PC-9 (cell line): ENCODE measurements at regions not wholly inside any gene's neighbourhood (a gene's known extent, or its start where the extent isn't known, plus 50 kb on each side); places are given as distances from the start of the nearest gene placed in this dataset.

Source experiments
- BruUV-seq: library from RNA; stranded (reverse); fragments of 400-500 nt; replicated peaks from 2 replicates; lab custom pipeline; 2021; lab: Mats Ljungman, UMichigan
- CTCF ChIA-PET: fragments of 300-600 bp; sonication (Branson Sonifier 250); formaldehyde crosslinking; loops from one replicate; lab custom pipeline; 2022; ENCODE audit warnings: antibody characterized with exemption; lab: Charles Lee
- POLR2A ChIA-PET: fragments of 300-600 bp; sonication (Branson Sonifier 250); formaldehyde crosslinking; loops from one replicate; lab custom pipeline; 2022; ENCODE audit warnings: antibody characterized with exemption; ENCODE audit not compliant: unreplicated experiment; lab: Charles Lee
- DNase-seq, 2 experiments: peaks; one replicate each; pipeline versions ENCODE4 v3.0.0 to v3.0.0-alpha.2; 2015 to 2022; ENCODE audit warnings: mixed read lengths in 1 of 2
- H2AFZ ChIP-seq: fragments of 200-600 bp; sonication (generic); 2 replicates; pipeline ENCODE4 v1.8.1; 2017; ENCODE audit warnings: antibody characterized with exemption
- H3F3A ChIP-seq: fragments of 200-600 bp; sonication (generic); 2 replicates; pipeline ENCODE4 v1.8.1; 2017; ENCODE audit warnings: antibody characterized with exemption, mild to moderate bottlenecking, low read depth; ENCODE audit not compliant: insufficient read depth
- H3K27ac ChIP-seq: fragments of 200-600 bp; sonication (generic); 2 replicates; pipeline ENCODE4 v1.6.1; 2016; ENCODE audit warnings: mixed run types
- H3K27me3 ChIP-seq: fragments of 200-600 bp; sonication (generic); 2 replicates; pipeline ENCODE4 v1.6.1; 2016; ENCODE audit warnings: low read depth, mixed run types; ENCODE audit not compliant: insufficient read depth
- H3K36me3 ChIP-seq: fragments of 200-600 bp; sonication (generic); 2 replicates; pipeline ENCODE4 v1.6.1; 2016; ENCODE audit warnings: low read depth, mixed run types
- H3K4me1 ChIP-seq: fragments of 200-600 bp; sonication (generic); replicated peaks from 2 replicates; pipeline ENCODE4 v1.6.1; 2016; ENCODE audit warnings: mixed run types; ENCODE audit not compliant: insufficient read depth
- H3K4me2 ChIP-seq: fragments of 200-600 bp; sonication (generic); 2 replicates; pipeline ENCODE4 v1.6.1; 2017; ENCODE audit warnings: mixed run types
- H3K4me3 ChIP-seq: fragments of 200-600 bp; sonication (generic); 2 replicates; pipeline ENCODE4 v1.6.1; 2016; ENCODE audit warnings: mixed run types
- H3K79me2 ChIP-seq: fragments of 200-600 bp; sonication (generic); 2 replicates; pipeline ENCODE4 v1.6.1; 2017; ENCODE audit warnings: low read depth, mixed run types
- H3K9me2 ChIP-seq: fragments of 200-600 bp; sonication (generic); 2 replicates; pipeline ENCODE4 v1.8.1; 2017; ENCODE audit warnings: mild to moderate bottlenecking; ENCODE audit not compliant: insufficient read depth
- H3K9me3 ChIP-seq: fragments of 200-600 bp; sonication (generic); 2 replicates; pipeline ENCODE4 v1.8.1; 2016; ENCODE audit warnings: low read depth; ENCODE audit not compliant: insufficient read depth
- H4K20me1 ChIP-seq: fragments of 200-600 bp; sonication (generic); 2 replicates; pipeline ENCODE4 v1.8.1; 2017; ENCODE audit not compliant: insufficient read depth
- CTCF ChIP-seq: fragments of 200-600 bp; sonication (generic); conservative IDR thresholded peaks from 2 replicates; pipeline ENCODE4 v1.6.1; 2017; ENCODE audit warnings: mixed run types, antibody characterized with exemption, mild to moderate bottlenecking, moderate library complexity
- EZH2 ChIP-seq: fragments of 200-600 bp; sonication (generic); IDR thresholded peaks from 2 replicates; pipeline ENCODE4 v1.8.0; 2017; ENCODE audit warnings: antibody characterized with exemption, low read depth
- intact Hi-C: fragments of 100-400 bp; cut with micrococcal nuclease; formaldehyde crosslinking; loops from one replicate; pipeline ENCODE4 v1.10.0; 2022; ENCODE audit not compliant: unreplicated experiment

- BruUV-seq, result no TSS peak
- ChIA-PET CTCF (no interaction called here), POLR2A (no interaction called here)
These were observed 75.6 kb upstream of the HELT start for GRCh38 chr4:184942444-184943425.

GRCh38 chr4:184949020-184949419 is 69.3 kb upstream of the HELT start:
- no peaks in the 10 kb centered on the region for H3F3A ChIP-seq
- no peak overlapping the region for H3K4me3 ChIP-seq
- no peaks in the 10 kb centered on the region for H3K36me3 ChIP-seq
- no peaks in the 10 kb centered on the region for H3K79me2 ChIP-seq
- no peaks in the 10 kb centered on the region for H4K20me1 ChIP-seq
- POLR2A ChIA-PET, result interaction anchor here (0.7 kb wide), 1 partner anchor 105 kb away, joined by 4 read pairs; no protein-coding TSS in a partner anchor
- DNase-seq, result no peak
- no peaks in the 10 kb centered on the region for H3K9me3 ChIP-seq
- CTCF ChIA-PET, result interaction anchor here (0.8 kb wide), 1 partner anchor 362 kb away, joined by 3 read pairs; no protein-coding TSS in a partner anchor
- no peaks in the 10 kb centered on the region for H3K27me3 ChIP-seq
- no peaks in the 10 kb centered on the region for H3K9me2 ChIP-seq
- intact Hi-C loops, result no loop called here
- H2AFZ ChIP-seq, result no peak overlapping the region
- no peak overlapping the region for H3K4me2 ChIP-seq
- BruUV-seq, result no TSS peak
- TF ChIP-seq CTCF (no peak), EZH2 (no peak)
- H3K27ac ChIP-seq, result no peak overlapping the region
- no peaks in the 10 kb centered on the region for H3K4me1 ChIP-seq

More at GRCh38 chr4:184942444-184943425, 75.6 kb upstream of the HELT start:
- Histone ChIP-seq H2AFZ (no peak overlapping the region), H3K9me2 (no peaks in the 10 kb centered on the region), H3F3A (no peaks in the 10 kb centered on the region), H3K4me2 (no peak overlapping the region), H3K36me3 (no peaks in the 10 kb centered on the region), H3K79me2 (no peaks in the 10 kb centered on the region), H3K4me1 (peaks cover under 1% of the 10 kb centered on the region; the same call in 1 of the 2 replicates), H3K27me3 (no peaks in the 10 kb centered on the region), H3K9me3 (no peaks in the 10 kb centered on the region), H4K20me1 (no peaks in the 10 kb centered on the region), H3K4me3 (no peak overlapping the region), H3K27ac (no peak overlapping the region)
- no peak for DNase-seq
- TF ChIP-seq EZH2 (no peak), CTCF (no peak)
- intact Hi-C loops, result no loop called here

GRCh38 chr4:184950117-184950830 is 68.0 kb upstream of the HELT start:
- intact Hi-C loops, result no loop called here

More at GRCh38 chr4:184950117-184950830, 68.0 kb upstream of the HELT start:
- H3K27me3 ChIP-seq, result no peaks in the 10 kb centered on the region
- no peaks in the 10 kb centered on the region for H4K20me1 ChIP-seq
- POLR2A ChIA-PET, result no interaction called here
- H3K4me3 ChIP-seq, result no peak overlapping the region
- H3K79me2 ChIP-seq, result no peaks in the 10 kb centered on the region
- no peaks in the 10 kb centered on the region for H3F3A ChIP-seq
- no peaks in the 10 kb centered on the region for H3K4me1 ChIP-seq
- TF ChIP-seq CTCF (no peak), EZH2 (no peak)
- CTCF ChIA-PET, result no interaction called here
- H3K9me3 ChIP-seq, result no peaks in the 10 kb centered on the region
- no peak overlapping the region for H3K4me2 ChIP-seq
- H3K9me2 ChIP-seq, result no peaks in the 10 kb centered on the region
- BruUV-seq, result no TSS peak
- no peak for DNase-seq
- H3K36me3 ChIP-seq, result no peaks in the 10 kb centered on the region
- H2AFZ ChIP-seq, result no peak overlapping the region
- H3K27ac ChIP-seq, result no peak overlapping the region
